ENCODE measurements at regions not wholly inside any gene's neighbourhood (a gene's known extent, or its start where the extent isn't known, plus 50 kb on each side); places are given as distances from the start of the nearest gene placed in this dataset.

DNA sequence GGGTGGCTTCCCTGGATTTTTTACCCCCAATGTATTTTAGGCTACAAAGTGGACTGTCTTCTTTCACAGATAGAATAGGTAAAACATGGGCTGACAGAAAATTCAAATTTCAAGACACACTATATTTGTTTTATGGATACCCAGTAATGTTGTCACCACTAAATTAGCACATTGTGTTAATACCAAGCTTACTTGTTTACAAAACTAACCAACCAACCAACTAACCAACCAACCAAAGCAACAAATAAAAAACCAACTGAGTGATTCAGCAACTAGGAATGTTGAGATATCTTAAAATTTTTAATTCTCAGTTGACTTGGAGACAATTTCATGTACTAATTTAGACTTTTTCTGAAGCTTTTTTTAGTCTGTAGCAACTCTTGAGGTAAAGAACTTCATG, 69.3 kb upstream of the CTSC start:
- TF ChIP-seq, protein P1, sequence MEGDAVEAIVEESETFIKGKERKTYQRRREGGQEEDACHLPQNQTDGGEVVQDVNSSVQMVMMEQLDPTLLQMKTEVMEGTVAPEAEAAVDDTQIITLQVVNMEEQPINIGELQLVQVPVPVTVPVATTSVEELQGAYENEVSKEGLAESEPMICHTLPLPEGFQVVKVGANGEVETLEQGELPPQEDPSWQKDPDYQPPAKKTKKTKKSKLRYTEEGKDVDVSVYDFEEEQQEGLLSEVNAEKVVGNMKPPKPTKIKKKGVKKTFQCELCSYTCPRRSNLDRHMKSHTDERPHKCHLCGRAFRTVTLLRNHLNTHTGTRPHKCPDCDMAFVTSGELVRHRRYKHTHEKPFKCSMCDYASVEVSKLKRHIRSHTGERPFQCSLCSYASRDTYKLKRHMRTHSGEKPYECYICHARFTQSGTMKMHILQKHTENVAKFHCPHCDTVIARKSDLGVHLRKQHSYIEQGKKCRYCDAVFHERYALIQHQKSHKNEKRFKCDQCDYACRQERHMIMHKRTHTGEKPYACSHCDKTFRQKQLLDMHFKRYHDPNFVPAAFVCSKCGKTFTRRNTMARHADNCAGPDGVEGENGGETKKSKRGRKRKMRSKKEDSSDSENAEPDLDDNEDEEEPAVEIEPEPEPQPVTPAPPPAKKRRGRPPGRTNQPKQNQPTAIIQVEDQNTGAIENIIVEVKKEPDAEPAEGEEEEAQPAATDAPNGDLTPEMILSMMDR (IDR thresholded peaks at IDR 0.05): no peak
- TF ChIP-seq POLR2A (IDR thresholded peaks at IDR 0.05): no peak

All from testis (tissue), 2 donors.